ENCODE measurements at regions not wholly inside any gene's neighbourhood (a gene's known extent, or its start where the extent isn't known, plus 50 kb on each side); places are given as distances from the start of the nearest gene placed in this dataset.
"Not testable (repeated sequence)": the region's sequence is repeated elsewhere in the genome, so short reads cannot be mapped to it uniquely, and the experiment has no call there.

- DNase-seq, result no peak
Observed at GRCh38 chr2:84286878-84287277, 172.2 kb downstream of the SUCLG1 start.

GRCh38 chr2:84285056-84285747 is 173.9 kb downstream of the SUCLG1 start:
- DNase-seq, result no peak

- no peak for DNase-seq
Observed at GRCh38 chr2:84283506-84283905, 175.6 kb downstream of the SUCLG1 start.

- no peak for DNase-seq
Observed at GRCh38 chr2:84281510-84281909, 177.6 kb downstream of the SUCLG1 start.

- no peak for DNase-seq
Observed at GRCh38 chr2:84280873-84281272, 178.2 kb downstream of the SUCLG1 start.

- DNase-seq, result no peak
Observed at GRCh38 chr2:84278386-84278785, 180.7 kb downstream of the SUCLG1 start.

GRCh38 chr2:84276590-84277255 is 182.4 kb downstream of the SUCLG1 start:
- no peak for DNase-seq

GRCh38 chr2:84273406-84273805 is 185.7 kb downstream of the SUCLG1 start:
- DNase-seq, result no peak

GRCh38 chr2:84271977-84272376 is 187.1 kb downstream of the SUCLG1 start:
- no peak for DNase-seq

GRCh38 chr2:84257831-84258230 is 201.2 kb downstream of the SUCLG1 start:
- DNase-seq, result no peak

- DNase-seq, result no peak
Observed at GRCh38 chr2:84251651-84252302, 207.3 kb downstream of the SUCLG1 start.

GRCh38 chr2:84249140-84249539 is 209.9 kb downstream of the SUCLG1 start:
- no peak for DNase-seq

- no peak for DNase-seq
Observed at GRCh38 chr2:84247532-84247931, 211.5 kb downstream of the SUCLG1 start.

- no peak for DNase-seq
Observed at GRCh38 chr2:84243788-84244733, 215.0 kb downstream of the SUCLG1 start.

GRCh38 chr2:84238907-84239306 is 220.2 kb downstream of the SUCLG1 start:
- DNase-seq, result no peak

GRCh38 chr2:84236288-84236687 is 222.8 kb downstream of the SUCLG1 start:
- DNase-seq, result no peak

GRCh38 chr2:84234103-84234502 is 225.0 kb downstream of the SUCLG1 start:
- DNase-seq, result no peak

GRCh38 chr2:84231478-84231877 is 227.6 kb downstream of the SUCLG1 start:
- no peak for DNase-seq

GRCh38 chr2:84224121-84224520 is 235.0 kb downstream of the SUCLG1 start:
- no peak for DNase-seq

GRCh38 chr2:84223191-84223590 is 235.9 kb downstream of the SUCLG1 start:
- no peak for DNase-seq

GRCh38 chr2:84221102-84221501 is 238.0 kb downstream of the SUCLG1 start:
- not testable (repeated sequence) for DNase-seq

GRCh38 chr2:84217456-84217855 is 241.6 kb downstream of the SUCLG1 start:
- no peak for DNase-seq

GRCh38 chr2:84214455-84214854 is 244.6 kb downstream of the SUCLG1 start:
- no peak for DNase-seq
